A549 (cell line): ENCODE measurements at regions not wholly inside any gene's neighbourhood (a gene's known extent, or its start where the extent isn't known, plus 50 kb on each side); places are given as distances from the start of the nearest gene placed in this dataset.
"Not testable (repeated sequence)": the region's sequence is repeated elsewhere in the genome, so short reads cannot be mapped to it uniquely, and the experiment has no call there.

Experiments used
- HOXA7 ChIP-seq: fragments of 250-450 bp; sonication (Bioruptor Pico); IDR thresholded peaks from 2 replicates; pipeline ENCODE4 v1.5.0; 2020; ENCODE audit warnings: mild to moderate bottlenecking, moderate library complexity
- NR3C1 ChIP-seq: fragments of >200 bp; sonication (Bioruptor Twin); formaldehyde crosslinking; IDR thresholded peaks from 3 replicates; pipeline ENCODE4 v1.6.1; 2017
- POLR2A ChIP-seq: IDR thresholded peaks from 2 replicates; pipeline ENCODE4 v1.6.1; 2012; ENCODE audit warnings: mild to moderate bottlenecking, low read length
- TF ChIP-seq, protein P1 (sequence below): fragments of >200 bp; sonication (Bioruptor Twin); formaldehyde crosslinking; IDR thresholded peaks from 3 replicates; pipeline ENCODE4 v1.5.1; 2016

DNA sequence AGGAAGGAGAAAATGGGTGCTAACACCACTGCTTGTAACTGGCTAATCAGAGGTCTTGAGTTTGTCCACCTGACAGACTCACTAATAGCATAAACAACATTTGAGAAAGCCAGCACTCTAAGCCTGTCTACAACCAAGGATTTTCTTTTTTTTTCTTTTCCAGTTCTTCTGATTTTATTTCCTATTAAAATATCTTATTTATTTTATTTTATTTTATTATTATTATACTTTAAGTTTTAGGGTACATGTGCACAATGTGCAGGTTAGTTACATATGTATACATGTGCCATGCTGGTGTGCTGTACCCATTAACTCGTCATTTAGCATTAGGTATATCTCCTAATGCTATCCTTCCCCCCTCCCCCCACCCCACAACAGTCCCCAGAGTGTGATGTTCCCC lies 888.6 kb upstream of the ARRDC3 start:
- TF ChIP-seq, protein P1, sequence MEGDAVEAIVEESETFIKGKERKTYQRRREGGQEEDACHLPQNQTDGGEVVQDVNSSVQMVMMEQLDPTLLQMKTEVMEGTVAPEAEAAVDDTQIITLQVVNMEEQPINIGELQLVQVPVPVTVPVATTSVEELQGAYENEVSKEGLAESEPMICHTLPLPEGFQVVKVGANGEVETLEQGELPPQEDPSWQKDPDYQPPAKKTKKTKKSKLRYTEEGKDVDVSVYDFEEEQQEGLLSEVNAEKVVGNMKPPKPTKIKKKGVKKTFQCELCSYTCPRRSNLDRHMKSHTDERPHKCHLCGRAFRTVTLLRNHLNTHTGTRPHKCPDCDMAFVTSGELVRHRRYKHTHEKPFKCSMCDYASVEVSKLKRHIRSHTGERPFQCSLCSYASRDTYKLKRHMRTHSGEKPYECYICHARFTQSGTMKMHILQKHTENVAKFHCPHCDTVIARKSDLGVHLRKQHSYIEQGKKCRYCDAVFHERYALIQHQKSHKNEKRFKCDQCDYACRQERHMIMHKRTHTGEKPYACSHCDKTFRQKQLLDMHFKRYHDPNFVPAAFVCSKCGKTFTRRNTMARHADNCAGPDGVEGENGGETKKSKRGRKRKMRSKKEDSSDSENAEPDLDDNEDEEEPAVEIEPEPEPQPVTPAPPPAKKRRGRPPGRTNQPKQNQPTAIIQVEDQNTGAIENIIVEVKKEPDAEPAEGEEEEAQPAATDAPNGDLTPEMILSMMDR, result not testable (repeated sequence)
- not testable (repeated sequence) for TF ChIP-seq NR3C1, POLR2A, HOXA7
